ENCODE measurements at regions not wholly inside any gene's neighbourhood (a gene's known extent, or its start where the extent isn't known, plus 50 kb on each side); places are given as distances from the start of the nearest gene placed in this dataset.

- TF ChIP-seq CTCF (conservative IDR thresholded peaks at IDR 0.05) (no peak), ZFX (IDR thresholded peaks at IDR 0.05) (no peak)
Measured at GRCh38 chr13:102538938-102539337, 57.8 kb upstream of the TPP2 start.

Data from C4-2B (cell line).